Left renal cortex interstitium (tissue), 4 donors: ENCODE measurements at regions not wholly inside any gene's neighbourhood (a gene's known extent, or its start where the extent isn't known, plus 50 kb on each side); places are given as distances from the start of the nearest gene placed in this dataset.

ENCODE experiments used
- DNase-seq, 4 donors: peaks; one replicate each; pipeline ENCODE4 v3.0.0-alpha.2; 2013; ENCODE audit warnings: low read depth in 4 of 4, low spot score in 2 of 4, missing footprints in 1 of 4

- DNase-seq = no peak
Measured at GRCh38 chr6:15852289-15852688, 189.5 kb upstream of the DTNBP1 start.

- DNase-seq = no peak
Measured at GRCh38 chr6:15849395-15849794, 186.6 kb upstream of the DTNBP1 start.

- peak in 2 of 4 donors; percentile 8 to 23 for DNase-seq
Measured at GRCh38 chr6:15845492-15845891, 182.7 kb upstream of the DTNBP1 start.

- no peak for DNase-seq
Measured at GRCh38 chr6:15843764-15844163, 180.9 kb upstream of the DTNBP1 start.

GRCh38 chr6:15843226-15843625 lies 180.4 kb upstream of the DTNBP1 start:
- no peak for DNase-seq

GRCh38 chr6:15842727-15843117 lies 179.9 kb upstream of the DTNBP1 start:
- no peak for DNase-seq

- no peak for DNase-seq
Measured at GRCh38 chr6:15841937-15842726, 179.3 kb upstream of the DTNBP1 start.

- no peak for DNase-seq
Measured at GRCh38 chr6:15839969-15840541, 177.2 kb upstream of the DTNBP1 start.

- no peak for DNase-seq
Measured at GRCh38 chr6:15837205-15837604, 174.4 kb upstream of the DTNBP1 start.

GRCh38 chr6:15832841-15833240 lies 170.0 kb upstream of the DTNBP1 start:
- DNase-seq = no peak

GRCh38 chr6:15829156-15829555 lies 166.3 kb upstream of the DTNBP1 start:
- DNase-seq = no peak

- DNase-seq = no peak
Measured at GRCh38 chr6:15827496-15828255, 164.8 kb upstream of the DTNBP1 start.

GRCh38 chr6:15826814-15827318 lies 164.0 kb upstream of the DTNBP1 start:
- no peak for DNase-seq

- no peak for DNase-seq
Measured at GRCh38 chr6:15825332-15825930, 162.6 kb upstream of the DTNBP1 start.

- no peak for DNase-seq
Measured at GRCh38 chr6:15824811-15825210, 162.0 kb upstream of the DTNBP1 start.

GRCh38 chr6:15823838-15824414 lies 161.1 kb upstream of the DTNBP1 start:
- DNase-seq = no peak

GRCh38 chr6:15822835-15823234 lies 160.0 kb upstream of the DTNBP1 start:
- DNase-seq = no peak

GRCh38 chr6:15819841-15820240 lies 157.0 kb upstream of the DTNBP1 start:
- DNase-seq = no peak

- no peak for DNase-seq
Measured at GRCh38 chr6:15819226-15819625, 156.4 kb upstream of the DTNBP1 start.

- no peak for DNase-seq
Measured at GRCh38 chr6:15818491-15818890, 155.7 kb upstream of the DTNBP1 start.

GRCh38 chr6:15818044-15818443 lies 155.2 kb upstream of the DTNBP1 start:
- no peak for DNase-seq
